ENCODE measurements at regions not wholly inside any gene's neighbourhood (a gene's known extent, or its start where the extent isn't known, plus 50 kb on each side); places are given as distances from the start of the nearest gene placed in this dataset.
"Not testable (repeated sequence)": the region's sequence is repeated elsewhere in the genome, so short reads cannot be mapped to it uniquely, and the experiment has no call there.

- TF ChIP-seq, protein P1, sequence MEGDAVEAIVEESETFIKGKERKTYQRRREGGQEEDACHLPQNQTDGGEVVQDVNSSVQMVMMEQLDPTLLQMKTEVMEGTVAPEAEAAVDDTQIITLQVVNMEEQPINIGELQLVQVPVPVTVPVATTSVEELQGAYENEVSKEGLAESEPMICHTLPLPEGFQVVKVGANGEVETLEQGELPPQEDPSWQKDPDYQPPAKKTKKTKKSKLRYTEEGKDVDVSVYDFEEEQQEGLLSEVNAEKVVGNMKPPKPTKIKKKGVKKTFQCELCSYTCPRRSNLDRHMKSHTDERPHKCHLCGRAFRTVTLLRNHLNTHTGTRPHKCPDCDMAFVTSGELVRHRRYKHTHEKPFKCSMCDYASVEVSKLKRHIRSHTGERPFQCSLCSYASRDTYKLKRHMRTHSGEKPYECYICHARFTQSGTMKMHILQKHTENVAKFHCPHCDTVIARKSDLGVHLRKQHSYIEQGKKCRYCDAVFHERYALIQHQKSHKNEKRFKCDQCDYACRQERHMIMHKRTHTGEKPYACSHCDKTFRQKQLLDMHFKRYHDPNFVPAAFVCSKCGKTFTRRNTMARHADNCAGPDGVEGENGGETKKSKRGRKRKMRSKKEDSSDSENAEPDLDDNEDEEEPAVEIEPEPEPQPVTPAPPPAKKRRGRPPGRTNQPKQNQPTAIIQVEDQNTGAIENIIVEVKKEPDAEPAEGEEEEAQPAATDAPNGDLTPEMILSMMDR (IDR thresholded peaks at IDR 0.05; ENCODE audit: insufficient read depth, low read length): not testable (repeated sequence)
- TF ChIP-seq REST (IDR thresholded peaks at IDR 0.05; ENCODE audit: insufficient replicate concordance, low read depth): not testable (repeated sequence)
Measured at GRCh38 chr10:56093645-56094044, 267.4 kb downstream of the ZWINT start.

Measured in HL-60 (cell line).